ENCODE measurements at regions not wholly inside any gene's neighbourhood (a gene's known extent, or its start where the extent isn't known, plus 50 kb on each side); places are given as distances from the start of the nearest gene placed in this dataset.

GRCh38 chr12:124389725-124390441 is 95.0 kb downstream of the RFLNA start:
- ChIA-PET RAD21 (ENCODE audit: low non-redundant PET in 1 of 2, low total read pairs in 2 of 2, uncharacterized antibody in 2 of 2, unreplicated experiment in 2 of 2) (interaction anchor here in 1 of 2 experiments (0.6 kb wide), 1 partner anchor 515 kb away, joined by 3 read pairs; no protein-coding TSS in a partner anchor), CTCF (interaction anchor here (0.7 to 2.2 kb wide), 3 partner anchors 10 to 354 kb away, joined by 4 to 7 read pairs (median 6); no protein-coding TSS in a partner anchor), POLR2A (interaction anchor here (0.6 kb wide), 1 partner anchor 48 kb away, joined by 3 read pairs; no protein-coding TSS in a partner anchor)
- peaks cover 58 to 89% of the 10 kb centered on the region in 2 experiments for H3K4me1 ChIP-seq (ENCODE audit: control insufficient read depth in 1 of 2, insufficient read depth in 2 of 2, low read length in 2 of 2)
- no TSS peak for BruUV-seq (replicated peaks)
- intact Hi-C loops (cut with micrococcal nuclease), result loop anchor here (10.0 kb wide), 1 partner anchor 175 kb away; the partner anchor contains the start of gene NCOR2
- no peaks in the 10 kb centered on the region for H3K79me2 ChIP-seq (ENCODE audit: insufficient read depth, low read length)
- no peak overlapping the region for H2AFZ ChIP-seq (ENCODE audit: low read depth, low read length, poor library complexity, severe bottlenecking)
- no peaks in the 10 kb centered on the region for H4K20me1 ChIP-seq (ENCODE audit: insufficient read depth)
- peaks cover under 1 to 2% of the 10 kb centered on the region in 2 experiments; a peak in 1 of 4 replicates for H3K36me3 ChIP-seq (ENCODE audit: control insufficient read depth in 1 of 2, insufficient read depth in 2 of 2, low read length in 2 of 2)
- peak overlapping the region; percentile 71; the same call in 1 of the 2 replicates for H3K9ac ChIP-seq (ENCODE audit: low read length)
- H3K27me3 ChIP-seq (ENCODE audit: insufficient read depth, low read length), result no peaks in the 10 kb centered on the region
- peak overlapping the region; percentile 92 for H3K4me2 ChIP-seq (ENCODE audit: low read length)
- TF ChIP-seq, protein P1, sequence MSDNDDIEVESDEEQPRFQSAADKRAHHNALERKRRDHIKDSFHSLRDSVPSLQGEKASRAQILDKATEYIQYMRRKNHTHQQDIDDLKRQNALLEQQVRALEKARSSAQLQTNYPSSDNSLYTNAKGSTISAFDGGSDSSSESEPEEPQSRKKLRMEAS (IDR thresholded peaks at IDR 0.05), result no peak
- TF ChIP-seq POLR2A (IDR thresholded peaks at IDR 0.05; ENCODE audit: borderline replicate concordance, extremely low read depth, insufficient read depth, insufficient read length) (no peak), EZH2 (IDR thresholded peaks at IDR 0.05) (no peak), EGR1 (IDR thresholded peaks at IDR 0.05; ENCODE audit: low read depth) (no peak), SRF (IDR thresholded peaks at IDR 0.05; ENCODE audit: low read depth) (no peak), YY1 (IDR thresholded peaks at IDR 0.05; ENCODE audit: extremely low read depth, insufficient replicate concordance, low read depth, low read length) (no peak), ZBTB33 (IDR thresholded peaks at IDR 0.05; ENCODE audit: extremely low read depth, insufficient replicate concordance, low read length) (no peak), CEBPB (IDR thresholded peaks at IDR 0.05; ENCODE audit: low read depth) (no peak), JUND (IDR thresholded peaks at IDR 0.05) (no peak), ATF3 (IDR thresholded peaks at IDR 0.05) (no peak), ZFX (IDR thresholded peaks at IDR 0.05) (no peak), RAD21 (IDR thresholded peaks at IDR 0.05; ENCODE audit: low read depth) (no peak), FOSL1 (IDR thresholded peaks at IDR 0.05; ENCODE audit: low read depth) (no peak), ZNF274 (IDR thresholded peaks at IDR 0.05; ENCODE audit: low read depth, low read length) (no peak), REST (IDR thresholded peaks at IDR 0.05; ENCODE audit: low read depth) (no peak), TCF7L2 (IDR thresholded peaks at IDR 0.05; ENCODE audit: borderline replicate concordance, extremely low read depth, insufficient read depth, insufficient read length) (no peak)
- TF ChIP-seq, protein P2, sequence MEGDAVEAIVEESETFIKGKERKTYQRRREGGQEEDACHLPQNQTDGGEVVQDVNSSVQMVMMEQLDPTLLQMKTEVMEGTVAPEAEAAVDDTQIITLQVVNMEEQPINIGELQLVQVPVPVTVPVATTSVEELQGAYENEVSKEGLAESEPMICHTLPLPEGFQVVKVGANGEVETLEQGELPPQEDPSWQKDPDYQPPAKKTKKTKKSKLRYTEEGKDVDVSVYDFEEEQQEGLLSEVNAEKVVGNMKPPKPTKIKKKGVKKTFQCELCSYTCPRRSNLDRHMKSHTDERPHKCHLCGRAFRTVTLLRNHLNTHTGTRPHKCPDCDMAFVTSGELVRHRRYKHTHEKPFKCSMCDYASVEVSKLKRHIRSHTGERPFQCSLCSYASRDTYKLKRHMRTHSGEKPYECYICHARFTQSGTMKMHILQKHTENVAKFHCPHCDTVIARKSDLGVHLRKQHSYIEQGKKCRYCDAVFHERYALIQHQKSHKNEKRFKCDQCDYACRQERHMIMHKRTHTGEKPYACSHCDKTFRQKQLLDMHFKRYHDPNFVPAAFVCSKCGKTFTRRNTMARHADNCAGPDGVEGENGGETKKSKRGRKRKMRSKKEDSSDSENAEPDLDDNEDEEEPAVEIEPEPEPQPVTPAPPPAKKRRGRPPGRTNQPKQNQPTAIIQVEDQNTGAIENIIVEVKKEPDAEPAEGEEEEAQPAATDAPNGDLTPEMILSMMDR (IDR thresholded peaks at IDR 0.05 in 2 of 3, conservative IDR thresholded peaks at IDR 0.05 in 1 of 3; ENCODE audit: borderline replicate concordance in 1 of 3, insufficient read depth in 1 of 3, low read depth in 2 of 3, low read length in 2 of 3), result no peak
- peak overlapping the region; percentile 88 for H3K27ac ChIP-seq (ENCODE audit: low read depth, low read length)
- no peak for DNase-seq (ENCODE audit: low read depth, low spot score)
- no peaks in the 10 kb centered on the region for H3K9me3 ChIP-seq (ENCODE audit: control insufficient read depth in 1 of 2, insufficient read depth in 1 of 2, low read depth in 1 of 2, low read length in 2 of 2)
- H3K9me2 ChIP-seq (ENCODE audit: insufficient read depth), result no peaks in the 10 kb centered on the region
- no peak for ATAC-seq
- no peak overlapping the region for H3K4me3 ChIP-seq (replicated peaks in 1 of 2; ENCODE audit: low read depth in 1 of 2, low read length in 2 of 2)
